OCI-M1 (cell line): ENCODE measurements at regions not wholly inside any gene's neighbourhood (a gene's known extent, or its start where the extent isn't known, plus 50 kb on each side); places are given as distances from the start of the nearest gene placed in this dataset.
"Not testable (repeated sequence)": the region's sequence is repeated elsewhere in the genome, so short reads cannot be mapped to it uniquely, and the experiment has no call there.

Experiments
- DNase-seq: peaks from one replicate; lab custom pipeline; 2025; lab: John Stamatoyannopoulos, UW

- no peak for DNase-seq
Measured at GRCh38 chr20:12737900-12738299, 270.9 kb upstream of the SPTLC3 start.

GRCh38 chr20:12740647-12741046, 268.1 kb upstream of the SPTLC3 start:
- no peak for DNase-seq

- no peak for DNase-seq
Measured at GRCh38 chr20:12744037-12744436, 264.7 kb upstream of the SPTLC3 start.

- no peak for DNase-seq
Measured at GRCh38 chr20:12748359-12748994, 260.3 kb upstream of the SPTLC3 start.

- no peak for DNase-seq
Measured at GRCh38 chr20:12750221-12750620, 258.6 kb upstream of the SPTLC3 start.

- not testable (repeated sequence) for DNase-seq
Measured at GRCh38 chr20:12752900-12753693, 255.7 kb upstream of the SPTLC3 start.

- DNase-seq: not testable (repeated sequence)
Measured at GRCh38 chr20:12753742-12754141, 255.0 kb upstream of the SPTLC3 start.

GRCh38 chr20:12759493-12759892, 249.3 kb upstream of the SPTLC3 start:
- DNase-seq: not testable (repeated sequence)

- DNase-seq: no peak
Measured at GRCh38 chr20:12762725-12763124, 246.0 kb upstream of the SPTLC3 start.

- DNase-seq: no peak
Measured at GRCh38 chr20:12763406-12763805, 245.4 kb upstream of the SPTLC3 start.

- no peak for DNase-seq
Measured at GRCh38 chr20:12764053-12764452, 244.7 kb upstream of the SPTLC3 start.

- no peak for DNase-seq
Measured at GRCh38 chr20:12764851-12765250, 243.9 kb upstream of the SPTLC3 start.

- no peak for DNase-seq
Measured at GRCh38 chr20:12773936-12774335, 234.8 kb upstream of the SPTLC3 start.

- no peak for DNase-seq
Measured at GRCh38 chr20:12775041-12775440, 233.7 kb upstream of the SPTLC3 start.

- DNase-seq: no peak
Measured at GRCh38 chr20:12777016-12777415, 231.8 kb upstream of the SPTLC3 start.

GRCh38 chr20:12786276-12786675, 222.5 kb upstream of the SPTLC3 start:
- DNase-seq: no peak

GRCh38 chr20:12788632-12789299, 220.0 kb upstream of the SPTLC3 start:
- DNase-seq: no peak

- DNase-seq: no peak
Measured at GRCh38 chr20:12790859-12791258, 217.9 kb upstream of the SPTLC3 start.

GRCh38 chr20:12798286-12798685, 210.5 kb upstream of the SPTLC3 start:
- no peak for DNase-seq

- DNase-seq: no peak
Measured at GRCh38 chr20:12808006-12808567, 200.7 kb upstream of the SPTLC3 start.

- no peak for DNase-seq
Measured at GRCh38 chr20:12815231-12815768, 193.5 kb upstream of the SPTLC3 start.

GRCh38 chr20:12815778-12816408, 192.9 kb upstream of the SPTLC3 start:
- no peak for DNase-seq
